Hepatocyte (in vitro differentiated cells): ENCODE measurements at regions not wholly inside any gene's neighbourhood (a gene's known extent, or its start where the extent isn't known, plus 50 kb on each side); places are given as distances from the start of the nearest gene placed in this dataset.

Experiments used
- DNase-seq: peaks from one replicate; pipeline ENCODE4 v3.0.0-alpha.2; 2016; ENCODE audit warnings: low spot score
- H2AFZ ChIP-seq: fragments of 200-600 bp; sonication (generic); 2 replicates; pipeline ENCODE4 v1.6.0; 2016; ENCODE audit warnings: antibody characterized with exemption, mild to moderate bottlenecking
- H3K27ac ChIP-seq: fragments of 200-600 bp; sonication (generic); 2 replicates; pipeline ENCODE4 v1.5.1; 2016; ENCODE audit warnings: mild to moderate bottlenecking
- H3K27me3 ChIP-seq: fragments of 200-600 bp; sonication (generic); 2 replicates; pipeline ENCODE4 v1.6.1; 2016
- H3K36me3 ChIP-seq: fragments of 200-600 bp; sonication (generic); replicated peaks from 2 replicates; pipeline ENCODE4 v1.5.1; 2016; ENCODE audit warnings: low read depth; ENCODE audit not compliant: insufficient read depth
- H3K4me1 ChIP-seq: fragments of 200-600 bp; sonication (generic); 2 replicates; pipeline ENCODE4 v1.5.1; 2016; ENCODE audit warnings: mild to moderate bottlenecking, moderate library complexity; ENCODE audit not compliant: insufficient read depth
- H3K4me2 ChIP-seq: fragments of 200-600 bp; sonication (generic); 2 replicates; pipeline ENCODE4 v1.6.0; 2016
- H3K4me3 ChIP-seq: fragments of 200-600 bp; sonication (generic); 2 replicates; pipeline ENCODE4 v1.5.1; 2016; ENCODE audit warnings: mild to moderate bottlenecking
- H3K79me2 ChIP-seq: fragments of 200-600 bp; sonication (generic); 2 replicates; pipeline ENCODE4 v1.6.0; 2017; ENCODE audit warnings: mild to moderate bottlenecking
- H3K9me2 ChIP-seq: fragments of 200-600 bp; sonication (generic); replicated peaks from 2 replicates; pipeline ENCODE4 v1.6.0; 2017; ENCODE audit warnings: mild to moderate bottlenecking; ENCODE audit not compliant: insufficient read depth
- H3K9me3 ChIP-seq: fragments of 200-600 bp; sonication (generic); 2 replicates; pipeline ENCODE4 v1.5.1; 2016; ENCODE audit warnings: low read depth, mild to moderate bottlenecking
- H4K20me1 ChIP-seq: fragments of 200-600 bp; sonication (generic); 2 replicates; pipeline ENCODE4 v1.6.0; 2016; ENCODE audit warnings: mild to moderate bottlenecking; ENCODE audit not compliant: insufficient read depth, poor library complexity, severe bottlenecking
- EZH2 ChIP-seq: fragments of 200-600 bp; sonication (generic); IDR thresholded peaks from 2 replicates; pipeline ENCODE4 v1.6.1; 2016; ENCODE audit warnings: antibody characterized with exemption, mild to moderate bottlenecking, borderline replicate concordance
- EZH2phosphoT487 ChIP-seq: fragments of 200-600 bp; sonication (generic); IDR thresholded peaks from one replicate; pipeline ENCODE4 v1.6.1; 2018; ENCODE audit warnings: antibody characterized with exemption, mild to moderate bottlenecking, low read depth, moderate library complexity; ENCODE audit not compliant: unreplicated experiment, severe bottlenecking
- WGBS: methylation state at CpG from one replicate; pipeline ENCODE4 v1.1.6; 2016; ENCODE audit warnings: low lambda C conversion rate; ENCODE audit errors: missing lambda C conversion rate; 5-methylcytosine and 5-hydroxymethylcytosine counted together
- TF ChIP-seq, protein P1 (sequence below): fragments of 200-600 bp; sonication (generic); IDR thresholded peaks from 2 replicates; pipeline ENCODE4 v1.5.1; 2016; ENCODE audit warnings: antibody characterized with exemption, mild to moderate bottlenecking; ENCODE audit not compliant: poor library complexity

DNA sequence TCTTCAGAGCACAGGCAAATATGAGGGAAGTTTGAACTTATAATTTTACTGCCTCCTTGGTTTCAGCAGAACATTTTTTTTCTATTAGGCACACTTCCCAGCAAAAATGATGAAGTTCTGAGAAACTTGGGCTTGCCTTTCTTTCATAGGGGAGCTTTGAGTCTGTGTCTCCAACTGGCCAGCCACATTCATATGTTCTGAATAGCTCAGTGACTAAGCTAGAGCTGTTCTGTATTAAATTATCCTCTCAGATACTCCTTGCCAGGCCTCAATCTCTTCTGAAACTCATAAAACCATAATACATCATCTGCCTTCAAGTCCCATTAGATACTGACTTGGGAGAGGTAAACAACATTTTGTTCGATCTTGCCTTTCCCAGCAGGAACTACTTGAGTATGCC, 476.5 kb downstream of the GPAM start:
- WGBS, result 68% methylated on average over 1 of the region's 1 CpG
- no peak overlapping the region for H3K4me3 ChIP-seq

DNA sequence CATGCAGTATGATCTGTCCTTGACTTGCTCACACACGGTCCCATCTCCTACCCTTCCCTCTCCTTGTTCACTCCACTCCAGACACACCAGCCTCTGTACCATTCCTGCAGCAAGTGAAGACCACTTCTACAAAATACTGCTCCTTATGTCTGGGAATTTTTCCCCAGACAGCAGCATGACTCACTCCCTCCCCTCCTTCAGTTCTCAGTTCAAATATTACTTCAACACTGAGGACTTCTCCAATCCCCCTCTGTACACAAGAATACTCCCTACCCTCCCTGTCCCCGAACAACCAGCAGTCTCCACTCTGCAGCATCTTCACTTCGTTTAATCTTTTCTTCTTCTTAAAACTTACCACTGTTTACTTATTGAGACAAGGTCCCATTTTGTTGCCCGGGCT, 474.0 kb downstream of the GPAM start:
- Histone ChIP-seq H3K9me3 (no peaks in the 10 kb centered on the region), H3K4me1 (no peaks in the 10 kb centered on the region), H3K36me3 (no peaks in the 10 kb centered on the region), H2AFZ (no peak overlapping the region), H3K4me2 (no peak overlapping the region), H3K9me2 (no peaks in the 10 kb centered on the region), H3K4me3 (no peak overlapping the region), H3K27ac (no peak overlapping the region), H4K20me1 (no peaks in the 10 kb centered on the region), H3K79me2 (no peaks in the 10 kb centered on the region), H3K27me3 (no peaks in the 10 kb centered on the region)
- DNase-seq, result no peak
- TF ChIP-seq EZH2phosphoT487, result no peak
- no peak for TF ChIP-seq EZH2
- TF ChIP-seq, protein P1, sequence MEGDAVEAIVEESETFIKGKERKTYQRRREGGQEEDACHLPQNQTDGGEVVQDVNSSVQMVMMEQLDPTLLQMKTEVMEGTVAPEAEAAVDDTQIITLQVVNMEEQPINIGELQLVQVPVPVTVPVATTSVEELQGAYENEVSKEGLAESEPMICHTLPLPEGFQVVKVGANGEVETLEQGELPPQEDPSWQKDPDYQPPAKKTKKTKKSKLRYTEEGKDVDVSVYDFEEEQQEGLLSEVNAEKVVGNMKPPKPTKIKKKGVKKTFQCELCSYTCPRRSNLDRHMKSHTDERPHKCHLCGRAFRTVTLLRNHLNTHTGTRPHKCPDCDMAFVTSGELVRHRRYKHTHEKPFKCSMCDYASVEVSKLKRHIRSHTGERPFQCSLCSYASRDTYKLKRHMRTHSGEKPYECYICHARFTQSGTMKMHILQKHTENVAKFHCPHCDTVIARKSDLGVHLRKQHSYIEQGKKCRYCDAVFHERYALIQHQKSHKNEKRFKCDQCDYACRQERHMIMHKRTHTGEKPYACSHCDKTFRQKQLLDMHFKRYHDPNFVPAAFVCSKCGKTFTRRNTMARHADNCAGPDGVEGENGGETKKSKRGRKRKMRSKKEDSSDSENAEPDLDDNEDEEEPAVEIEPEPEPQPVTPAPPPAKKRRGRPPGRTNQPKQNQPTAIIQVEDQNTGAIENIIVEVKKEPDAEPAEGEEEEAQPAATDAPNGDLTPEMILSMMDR, result no peak
- 85% methylated on average over 4 of the region's 4 CpGs for WGBS

More for the DNA sequence above, 476.5 kb downstream of the GPAM start:
- no peak for DNase-seq
- Histone ChIP-seq H3K4me1 (no peaks in the 10 kb centered on the region), H3K36me3 (no peaks in the 10 kb centered on the region), H3K27me3 (no peaks in the 10 kb centered on the region), H4K20me1 (no peaks in the 10 kb centered on the region), H3K79me2 (no peaks in the 10 kb centered on the region), H2AFZ (no peak overlapping the region), H3K4me2 (no peak overlapping the region), H3K9me2 (no peaks in the 10 kb centered on the region), H3K9me3 (no peaks in the 10 kb centered on the region), H3K27ac (no peak overlapping the region)
- TF ChIP-seq EZH2phosphoT487, result no peak
- TF ChIP-seq EZH2, result no peak
- TF ChIP-seq, protein P1, result no peak

DNA sequence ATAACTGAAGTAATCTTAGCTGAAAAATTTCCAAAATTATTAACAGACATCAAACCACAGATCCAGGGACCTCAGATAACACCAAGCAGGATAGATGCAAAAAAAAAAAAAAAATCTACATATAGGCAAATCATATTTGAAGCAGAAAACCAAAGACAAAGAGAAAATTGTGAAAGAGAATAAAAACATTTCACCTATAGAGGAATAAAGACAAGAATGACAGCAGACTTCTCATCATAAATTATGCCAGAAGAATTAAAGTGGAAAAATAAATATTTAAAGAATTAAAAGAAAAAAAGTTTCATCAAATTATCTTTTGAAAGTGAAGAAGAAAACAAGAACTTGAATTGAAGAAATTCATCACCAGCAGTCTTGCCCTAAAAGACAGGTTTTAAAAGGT, 467.5 kb downstream of the GPAM start:
- DNase-seq, result no peak

More for the DNA sequence above, 467.5 kb downstream of the GPAM start:
- TF ChIP-seq EZH2 (no peak), EZH2phosphoT487 (no peak)
- TF ChIP-seq, protein P1, result no peak
- no peak overlapping the region for H3K4me3 ChIP-seq
- H3K4me1 ChIP-seq, result no peaks in the 10 kb centered on the region
- no peak overlapping the region for H2AFZ ChIP-seq
- H3K27ac ChIP-seq, result no peak overlapping the region
- no peak overlapping the region for H3K4me2 ChIP-seq
- H3K27me3 ChIP-seq, result no peaks in the 10 kb centered on the region
- H3K79me2 ChIP-seq, result no peaks in the 10 kb centered on the region
- no peaks in the 10 kb centered on the region for H4K20me1 ChIP-seq
- no peaks in the 10 kb centered on the region for H3K36me3 ChIP-seq
- H3K9me3 ChIP-seq, result peaks cover 3% of the 10 kb centered on the region
- H3K9me2 ChIP-seq, result no peaks in the 10 kb centered on the region
